Right atrium auricular region (tissue), 2 donors: ENCODE measurements at regions not wholly inside any gene's neighbourhood (a gene's known extent, or its start where the extent isn't known, plus 50 kb on each side); places are given as distances from the start of the nearest gene placed in this dataset.

Experiments
- DNase-seq: peaks from one replicate; pipeline ENCODE4 v3.0.0-alpha.2; 2019; ENCODE audit warnings: low spot score
- H3K27ac ChIP-seq, 2 donors: fragments of 200-600 bp; sonication (generic); 1 replicate in 1 of 2; 2 replicates in 1 of 2; pipeline ENCODE4 v1.5.1; 2016 to 2019
- H3K27me3 ChIP-seq, 2 donors: fragments of 200-600 bp; sonication (generic); one replicate each; pipeline versions ENCODE4 v1.5.1 to v1.6.0; 2017 to 2019
- H3K36me3 ChIP-seq: fragments of 200-600 bp; sonication (generic); one replicate; pipeline ENCODE4 v1.5.1; 2016
- H3K4me1 ChIP-seq, 2 donors: fragments of 200-600 bp; sonication (generic); one replicate each; pipeline versions ENCODE4 v1.5.1 to v1.6.0; 2017 to 2019
- H3K4me3 ChIP-seq, 2 donors: fragments of 200-600 bp; sonication (generic); 1 replicate in 1 of 2; 2 replicates in 1 of 2; pipeline ENCODE4 v1.5.1; 2017 to 2019; ENCODE audit warnings: mild to moderate bottlenecking in 1 of 2, moderate library complexity in 1 of 2
- H3K9me3 ChIP-seq, 2 donors: fragments of 200-600 bp; sonication (generic); one replicate each; pipeline ENCODE4 v1.5.1; 2019
- TF ChIP-seq, protein P1 (sequence below), 2 donors: fragments of 200-600 bp; sonication (generic); IDR thresholded peaks; one replicate each; pipeline ENCODE4 v1.5.1; 2019; ENCODE audit warnings: antibody characterized with exemption in 2 of 2

GRCh38 chr3:20914310-20914709, 728.3 kb upstream of the SGO1 start:
- DNase-seq: no peak
- Histone ChIP-seq H3K36me3 (no peaks in the 10 kb centered on the region), H3K9me3 (peaks cover 0 to 5% of the 10 kb centered on the region in 2 donors), H3K27ac (no peak overlapping the region), H3K27me3 (no peaks in the 10 kb centered on the region), H3K4me3 (no peak overlapping the region), H3K4me1 (no peaks in the 10 kb centered on the region)
- TF ChIP-seq, protein P1, sequence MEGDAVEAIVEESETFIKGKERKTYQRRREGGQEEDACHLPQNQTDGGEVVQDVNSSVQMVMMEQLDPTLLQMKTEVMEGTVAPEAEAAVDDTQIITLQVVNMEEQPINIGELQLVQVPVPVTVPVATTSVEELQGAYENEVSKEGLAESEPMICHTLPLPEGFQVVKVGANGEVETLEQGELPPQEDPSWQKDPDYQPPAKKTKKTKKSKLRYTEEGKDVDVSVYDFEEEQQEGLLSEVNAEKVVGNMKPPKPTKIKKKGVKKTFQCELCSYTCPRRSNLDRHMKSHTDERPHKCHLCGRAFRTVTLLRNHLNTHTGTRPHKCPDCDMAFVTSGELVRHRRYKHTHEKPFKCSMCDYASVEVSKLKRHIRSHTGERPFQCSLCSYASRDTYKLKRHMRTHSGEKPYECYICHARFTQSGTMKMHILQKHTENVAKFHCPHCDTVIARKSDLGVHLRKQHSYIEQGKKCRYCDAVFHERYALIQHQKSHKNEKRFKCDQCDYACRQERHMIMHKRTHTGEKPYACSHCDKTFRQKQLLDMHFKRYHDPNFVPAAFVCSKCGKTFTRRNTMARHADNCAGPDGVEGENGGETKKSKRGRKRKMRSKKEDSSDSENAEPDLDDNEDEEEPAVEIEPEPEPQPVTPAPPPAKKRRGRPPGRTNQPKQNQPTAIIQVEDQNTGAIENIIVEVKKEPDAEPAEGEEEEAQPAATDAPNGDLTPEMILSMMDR (IDR thresholded peaks at IDR 0.05): no peak

GRCh38 chr3:20912406-20912805, 726.4 kb upstream of the SGO1 start:
- H3K27ac ChIP-seq: no peak overlapping the region
- TF ChIP-seq, protein P1 (IDR thresholded peaks at IDR 0.05): no peak
- no peaks in the 10 kb centered on the region for H3K9me3 ChIP-seq
- H3K4me3 ChIP-seq: no peak overlapping the region
- H3K36me3 ChIP-seq: no peaks in the 10 kb centered on the region
- H3K4me1 ChIP-seq: no peaks in the 10 kb centered on the region
- no peaks in the 10 kb centered on the region for H3K27me3 ChIP-seq
- DNase-seq: no peak

DNA sequence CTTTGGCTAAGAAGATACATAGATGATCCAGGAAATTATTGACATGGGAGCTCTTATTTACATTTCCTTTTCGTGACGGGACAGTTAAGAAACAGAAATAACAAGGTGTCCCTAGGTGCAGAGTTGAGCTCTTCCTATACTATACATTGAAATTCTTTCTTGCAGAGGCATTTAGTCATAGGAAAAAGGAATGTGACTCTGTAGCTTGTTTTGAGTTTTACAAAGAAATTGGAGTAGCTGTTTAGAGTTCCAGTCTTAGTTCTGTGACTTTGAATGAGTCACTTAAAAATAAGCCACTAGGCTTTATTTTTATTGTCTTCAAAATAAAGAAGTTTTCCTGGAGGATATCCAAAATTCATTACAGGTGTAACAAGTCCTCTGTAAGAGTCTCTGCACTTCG, 723.5 kb upstream of the SGO1 start:
- Histone ChIP-seq H3K4me3 (no peak overlapping the region), H3K4me1 (no peaks in the 10 kb centered on the region), H3K9me3 (no peaks in the 10 kb centered on the region), H3K27ac (no peak overlapping the region), H3K36me3 (no peaks in the 10 kb centered on the region), H3K27me3 (no peaks in the 10 kb centered on the region)
- DNase-seq: no peak
- TF ChIP-seq, protein P1 (IDR thresholded peaks at IDR 0.05): no peak

DNA sequence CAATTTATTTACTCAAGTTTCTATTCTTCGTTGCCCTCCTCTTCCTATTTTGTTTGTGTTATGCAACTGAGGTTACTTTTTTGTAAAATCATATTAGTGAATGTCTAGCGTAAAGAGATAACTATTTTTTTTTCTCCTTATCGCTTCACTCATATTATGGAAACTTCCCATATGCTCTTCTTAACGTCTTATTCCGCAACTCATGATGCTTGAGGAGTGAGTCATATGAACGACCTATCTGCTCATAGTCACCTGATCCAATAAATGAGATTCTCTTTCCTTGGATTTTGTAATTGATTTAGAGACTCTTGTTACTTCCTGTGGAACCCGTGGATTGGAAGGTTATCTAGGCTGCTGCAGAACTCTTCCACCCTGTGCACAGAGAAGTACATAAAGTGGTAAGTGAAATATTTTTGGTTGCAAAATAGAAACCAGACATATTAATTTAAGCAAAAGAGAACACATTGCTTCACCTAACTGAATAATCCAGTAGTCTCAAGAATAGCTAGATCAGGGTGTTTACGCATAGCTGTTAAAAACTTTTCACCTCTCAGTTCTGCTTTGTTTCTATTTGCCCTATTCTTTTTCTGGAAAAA, 719.3 kb upstream of the SGO1 start:
- TF ChIP-seq, protein P1 (IDR thresholded peaks at IDR 0.05): no peak
- no peak overlapping the region for H3K27ac ChIP-seq
- H3K4me1 ChIP-seq: no peaks in the 10 kb centered on the region
- DNase-seq: no peak
- H3K27me3 ChIP-seq: no peaks in the 10 kb centered on the region
- H3K36me3 ChIP-seq: no peaks in the 10 kb centered on the region
- H3K4me3 ChIP-seq: no peak overlapping the region
- no peaks in the 10 kb centered on the region for H3K9me3 ChIP-seq

- DNase-seq: no peak
- H3K27ac ChIP-seq: no peak overlapping the region
- no peaks in the 10 kb centered on the region for H3K27me3 ChIP-seq
- H3K9me3 ChIP-seq: no peaks in the 10 kb centered on the region
- TF ChIP-seq, protein P1 (IDR thresholded peaks at IDR 0.05): no peak
- no peak overlapping the region for H3K4me3 ChIP-seq
- no peaks in the 10 kb centered on the region for H3K4me1 ChIP-seq
- H3K36me3 ChIP-seq: no peaks in the 10 kb centered on the region
These were observed 718.7 kb upstream of the SGO1 start for GRCh38 chr3:20904671-20905070.

DNA sequence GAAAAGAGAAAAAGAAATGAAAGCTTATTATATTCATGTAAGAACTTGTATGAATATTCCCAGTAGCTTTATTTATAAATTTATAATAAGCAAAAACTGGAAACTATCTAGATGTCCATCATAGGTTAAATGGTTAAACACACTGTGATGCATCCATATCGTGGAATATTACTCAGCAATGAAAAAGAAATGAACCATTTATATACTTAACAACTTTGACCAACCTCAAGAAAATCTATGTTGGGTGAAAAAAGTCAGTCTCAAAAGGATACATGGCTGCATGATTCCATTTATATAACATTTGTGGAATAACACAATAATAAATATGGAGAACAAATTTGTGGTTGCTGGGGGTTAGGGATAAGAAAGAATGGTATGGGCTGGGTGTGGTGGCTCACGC, 713.0 kb upstream of the SGO1 start:
- TF ChIP-seq, protein P1 (IDR thresholded peaks at IDR 0.05): no peak
- no peaks in the 10 kb centered on the region for H3K4me1 ChIP-seq
- DNase-seq: no peak
- no peak overlapping the region for H3K4me3 ChIP-seq
- H3K27ac ChIP-seq: no peak overlapping the region
- H3K36me3 ChIP-seq: no peaks in the 10 kb centered on the region
- peaks cover 0 to 12% of the 10 kb centered on the region in 2 donors for H3K9me3 ChIP-seq
- H3K27me3 ChIP-seq: no peaks in the 10 kb centered on the region
